ENCODE measurements at regions not wholly inside any gene's neighbourhood (a gene's known extent, or its start where the extent isn't known, plus 50 kb on each side); places are given as distances from the start of the nearest gene placed in this dataset.
"Not testable (repeated sequence)": the region's sequence is repeated elsewhere in the genome, so short reads cannot be mapped to it uniquely, and the experiment has no call there.

GRCh38 chr10:3635211-3635671 is 149.8 kb downstream of the KLF6 start:
- Histone ChIP-seq H3K9me3 (ENCODE audit: control insufficient read depth in 1 of 2, low read length in 2 of 2) (no peaks in the 10 kb centered on the region), H3K9ac (ENCODE audit: low read depth in 1 of 2, low read length in 2 of 2) (no peak overlapping the region), H3K4me3 (ENCODE audit: low read depth in 1 of 2, low read length in 2 of 2) (no peak overlapping the region), H3K36me3 (ENCODE audit: control insufficient read depth in 1 of 2, insufficient read depth in 2 of 2, low read length in 2 of 2) (no peaks in the 10 kb centered on the region), H3K27ac (ENCODE audit: low read depth, low read length) (no peak overlapping the region), H3K27me3 (ENCODE audit: control insufficient read depth in 1 of 2, insufficient read depth in 2 of 2, low read length in 2 of 2) (no peaks in the 10 kb centered on the region), H3K4me1 (ENCODE audit: control insufficient read depth in 1 of 2, insufficient read depth in 2 of 2, low read length in 2 of 2) (no peaks in the 10 kb centered on the region)

- H3K4me3 ChIP-seq (ENCODE audit: low read depth in 1 of 2, low read length in 2 of 2); H3K9me3 ChIP-seq (ENCODE audit: control insufficient read depth in 1 of 2, low read length in 2 of 2); H3K27me3 ChIP-seq (ENCODE audit: control insufficient read depth in 1 of 2, insufficient read depth in 2 of 2, low read length in 2 of 2); H3K4me1 ChIP-seq (ENCODE audit: control insufficient read depth in 1 of 2, insufficient read depth in 2 of 2, low read length in 2 of 2); H3K27ac ChIP-seq (ENCODE audit: low read depth, low read length); H3K36me3 ChIP-seq (ENCODE audit: control insufficient read depth in 1 of 2, insufficient read depth in 2 of 2, low read length in 2 of 2); H3K9ac ChIP-seq (ENCODE audit: low read depth in 1 of 2, low read length in 2 of 2): not testable (repeated sequence)
These were observed 150.4 kb downstream of the KLF6 start for GRCh38 chr10:3634646-3635045.

GRCh38 chr10:3631701-3632330 is 153.2 kb downstream of the KLF6 start:
- no peak overlapping the region for H3K27ac ChIP-seq (ENCODE audit: low read depth, low read length)
- H3K36me3 ChIP-seq (ENCODE audit: control insufficient read depth in 1 of 2, insufficient read depth in 2 of 2, low read length in 2 of 2), result no peaks in the 10 kb centered on the region
- no peaks in the 10 kb centered on the region for H3K9me3 ChIP-seq (ENCODE audit: control insufficient read depth in 1 of 2, low read length in 2 of 2)
- H3K4me1 ChIP-seq (ENCODE audit: control insufficient read depth in 1 of 2, insufficient read depth in 2 of 2, low read length in 2 of 2), result no peaks in the 10 kb centered on the region
- H3K27me3 ChIP-seq (ENCODE audit: control insufficient read depth in 1 of 2, insufficient read depth in 2 of 2, low read length in 2 of 2), result no peaks in the 10 kb centered on the region
- no peak overlapping the region for H3K9ac ChIP-seq (ENCODE audit: low read depth in 1 of 2, low read length in 2 of 2)
- H3K4me3 ChIP-seq (ENCODE audit: low read depth in 1 of 2, low read length in 2 of 2), result no peak overlapping the region

GRCh38 chr10:3631291-3631690 is 153.7 kb downstream of the KLF6 start:
- Histone ChIP-seq H3K4me3 (ENCODE audit: low read depth in 1 of 2, low read length in 2 of 2) (no peak overlapping the region), H3K27me3 (ENCODE audit: control insufficient read depth in 1 of 2, insufficient read depth in 2 of 2, low read length in 2 of 2) (no peaks in the 10 kb centered on the region), H3K27ac (ENCODE audit: low read depth, low read length) (no peak overlapping the region), H3K4me1 (ENCODE audit: control insufficient read depth in 1 of 2, insufficient read depth in 2 of 2, low read length in 2 of 2) (no peaks in the 10 kb centered on the region), H3K36me3 (ENCODE audit: control insufficient read depth in 1 of 2, insufficient read depth in 2 of 2, low read length in 2 of 2) (no peaks in the 10 kb centered on the region), H3K9me3 (ENCODE audit: control insufficient read depth in 1 of 2, low read length in 2 of 2) (no peaks in the 10 kb centered on the region), H3K9ac (ENCODE audit: low read depth in 1 of 2, low read length in 2 of 2) (no peak overlapping the region)

GRCh38 chr10:3625959-3626751 is 158.9 kb downstream of the KLF6 start:
- H3K27ac ChIP-seq (ENCODE audit: low read depth, low read length), result no peak overlapping the region
- no peak overlapping the region for H3K9ac ChIP-seq (ENCODE audit: low read depth in 1 of 2, low read length in 2 of 2)
- no peaks in the 10 kb centered on the region for H3K9me3 ChIP-seq (ENCODE audit: control insufficient read depth in 1 of 2, low read length in 2 of 2)
- H3K36me3 ChIP-seq (ENCODE audit: control insufficient read depth in 1 of 2, insufficient read depth in 2 of 2, low read length in 2 of 2), result no peaks in the 10 kb centered on the region
- peaks cover 0 to 4% of the 10 kb centered on the region in 2 donors for H3K4me1 ChIP-seq (ENCODE audit: control insufficient read depth in 1 of 2, insufficient read depth in 2 of 2, low read length in 2 of 2)
- H3K27me3 ChIP-seq (ENCODE audit: control insufficient read depth in 1 of 2, insufficient read depth in 2 of 2, low read length in 2 of 2), result no peaks in the 10 kb centered on the region
- no peak overlapping the region for H3K4me3 ChIP-seq (ENCODE audit: low read depth in 1 of 2, low read length in 2 of 2)

GRCh38 chr10:3624367-3624766 is 160.6 kb downstream of the KLF6 start:
- no peaks in the 10 kb centered on the region for H3K36me3 ChIP-seq (ENCODE audit: control insufficient read depth in 1 of 2, insufficient read depth in 2 of 2, low read length in 2 of 2)
- no peak overlapping the region for H3K4me3 ChIP-seq (ENCODE audit: low read depth in 1 of 2, low read length in 2 of 2)
- no peak overlapping the region for H3K27ac ChIP-seq (ENCODE audit: low read depth, low read length)
- no peaks in the 10 kb centered on the region for H3K9me3 ChIP-seq (ENCODE audit: control insufficient read depth in 1 of 2, low read length in 2 of 2)
- no peaks in the 10 kb centered on the region for H3K27me3 ChIP-seq (ENCODE audit: control insufficient read depth in 1 of 2, insufficient read depth in 2 of 2, low read length in 2 of 2)
- H3K4me1 ChIP-seq (ENCODE audit: control insufficient read depth in 1 of 2, insufficient read depth in 2 of 2, low read length in 2 of 2), result peaks cover 0 to 4% of the 10 kb centered on the region in 2 donors
- no peak overlapping the region for H3K9ac ChIP-seq (ENCODE audit: low read depth in 1 of 2, low read length in 2 of 2)

GRCh38 chr10:3623746-3624145 is 161.3 kb downstream of the KLF6 start:
- H3K27me3 ChIP-seq (ENCODE audit: control insufficient read depth in 1 of 2, insufficient read depth in 2 of 2, low read length in 2 of 2), result no peaks in the 10 kb centered on the region
- H3K4me3 ChIP-seq (ENCODE audit: low read depth in 1 of 2, low read length in 2 of 2), result no peak overlapping the region
- H3K36me3 ChIP-seq (ENCODE audit: control insufficient read depth in 1 of 2, insufficient read depth in 2 of 2, low read length in 2 of 2), result no peaks in the 10 kb centered on the region
- H3K9me3 ChIP-seq (ENCODE audit: control insufficient read depth in 1 of 2, low read length in 2 of 2), result no peaks in the 10 kb centered on the region
- no peak overlapping the region for H3K9ac ChIP-seq (ENCODE audit: low read depth in 1 of 2, low read length in 2 of 2)
- H3K4me1 ChIP-seq (ENCODE audit: control insufficient read depth in 1 of 2, insufficient read depth in 2 of 2, low read length in 2 of 2), result peaks cover 0 to 4% of the 10 kb centered on the region in 2 donors
- no peak overlapping the region for H3K27ac ChIP-seq (ENCODE audit: low read depth, low read length)

GRCh38 chr10:3622845-3623621 is 162.0 kb downstream of the KLF6 start:
- no peak overlapping the region for H3K9ac ChIP-seq (ENCODE audit: low read depth in 1 of 2, low read length in 2 of 2)
- H3K4me1 ChIP-seq (ENCODE audit: control insufficient read depth in 1 of 2, insufficient read depth in 2 of 2, low read length in 2 of 2), result peaks cover 0 to 4% of the 10 kb centered on the region in 2 donors
- H3K9me3 ChIP-seq (ENCODE audit: control insufficient read depth in 1 of 2, low read length in 2 of 2), result no peaks in the 10 kb centered on the region
- H3K36me3 ChIP-seq (ENCODE audit: control insufficient read depth in 1 of 2, insufficient read depth in 2 of 2, low read length in 2 of 2), result no peaks in the 10 kb centered on the region
- H3K27me3 ChIP-seq (ENCODE audit: control insufficient read depth in 1 of 2, insufficient read depth in 2 of 2, low read length in 2 of 2), result no peaks in the 10 kb centered on the region
- H3K4me3 ChIP-seq (ENCODE audit: low read depth in 1 of 2, low read length in 2 of 2), result no peak overlapping the region
- H3K27ac ChIP-seq (ENCODE audit: low read depth, low read length), result no peak overlapping the region

GRCh38 chr10:3622427-3622826 is 162.6 kb downstream of the KLF6 start:
- no peaks in the 10 kb centered on the region for H3K9me3 ChIP-seq (ENCODE audit: control insufficient read depth in 1 of 2, low read length in 2 of 2)
- no peak overlapping the region for H3K27ac ChIP-seq (ENCODE audit: low read depth, low read length)
- H3K9ac ChIP-seq (ENCODE audit: low read depth in 1 of 2, low read length in 2 of 2), result no peak overlapping the region
- no peaks in the 10 kb centered on the region for H3K27me3 ChIP-seq (ENCODE audit: control insufficient read depth in 1 of 2, insufficient read depth in 2 of 2, low read length in 2 of 2)
- no peak overlapping the region for H3K4me3 ChIP-seq (ENCODE audit: low read depth in 1 of 2, low read length in 2 of 2)
- peaks cover 0 to 4% of the 10 kb centered on the region in 2 donors for H3K4me1 ChIP-seq (ENCODE audit: control insufficient read depth in 1 of 2, insufficient read depth in 2 of 2, low read length in 2 of 2)
- H3K36me3 ChIP-seq (ENCODE audit: control insufficient read depth in 1 of 2, insufficient read depth in 2 of 2, low read length in 2 of 2), result no peaks in the 10 kb centered on the region

- no peaks in the 10 kb centered on the region for H3K9me3 ChIP-seq (ENCODE audit: control insufficient read depth in 1 of 2, low read length in 2 of 2)
These were observed 164.2 kb downstream of the KLF6 start for GRCh38 chr10:3620818-3621217.

More at GRCh38 chr10:3620818-3621217, 164.2 kb downstream of the KLF6 start:
- Histone ChIP-seq H3K4me1 (ENCODE audit: control insufficient read depth in 1 of 2, insufficient read depth in 2 of 2, low read length in 2 of 2) (peaks cover 0 to 4% of the 10 kb centered on the region in 2 donors), H3K36me3 (ENCODE audit: control insufficient read depth in 1 of 2, insufficient read depth in 2 of 2, low read length in 2 of 2) (no peaks in the 10 kb centered on the region), H3K27me3 (ENCODE audit: control insufficient read depth in 1 of 2, insufficient read depth in 2 of 2, low read length in 2 of 2) (no peaks in the 10 kb centered on the region), H3K4me3 (ENCODE audit: low read depth in 1 of 2, low read length in 2 of 2) (no peak overlapping the region), H3K9ac (ENCODE audit: low read depth in 1 of 2, low read length in 2 of 2) (no peak overlapping the region), H3K27ac (ENCODE audit: low read depth, low read length) (no peak overlapping the region)

Measured in duodenal mucosa (tissue), 2 donors.